GM21447 (cell line): ENCODE measurements at regions not wholly inside any gene's neighbourhood (a gene's known extent, or its start where the extent isn't known, plus 50 kb on each side); places are given as distances from the start of the nearest gene placed in this dataset.

ENCODE experiments used
- ATAC-seq: cut with Tn5 transposase; IDR thresholded peaks from one replicate; pipeline ENCODE4 v1.9.1; 2021; ENCODE audit not compliant: unreplicated experiment

DNA sequence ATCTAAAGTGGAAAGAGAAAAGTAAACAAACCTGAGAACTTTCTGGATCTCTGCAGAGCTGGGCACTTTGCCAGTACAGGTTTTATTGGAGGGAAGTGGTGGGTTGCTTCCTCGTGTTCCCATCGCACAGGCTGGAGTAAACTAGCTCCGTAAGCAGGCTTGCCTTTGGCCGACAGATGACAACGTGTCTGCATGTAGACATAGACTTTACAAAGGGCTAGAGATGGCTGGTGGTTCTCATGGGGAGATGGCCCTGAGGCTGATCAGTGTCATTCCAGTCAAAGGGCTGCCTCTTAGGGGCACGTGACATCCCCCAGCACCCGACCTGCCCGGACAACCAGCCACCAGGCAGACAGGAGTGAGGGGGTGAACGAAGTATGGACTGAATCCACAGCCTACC lies 98.8 kb downstream of the YTHDF1 start:
- no peak for ATAC-seq

DNA sequence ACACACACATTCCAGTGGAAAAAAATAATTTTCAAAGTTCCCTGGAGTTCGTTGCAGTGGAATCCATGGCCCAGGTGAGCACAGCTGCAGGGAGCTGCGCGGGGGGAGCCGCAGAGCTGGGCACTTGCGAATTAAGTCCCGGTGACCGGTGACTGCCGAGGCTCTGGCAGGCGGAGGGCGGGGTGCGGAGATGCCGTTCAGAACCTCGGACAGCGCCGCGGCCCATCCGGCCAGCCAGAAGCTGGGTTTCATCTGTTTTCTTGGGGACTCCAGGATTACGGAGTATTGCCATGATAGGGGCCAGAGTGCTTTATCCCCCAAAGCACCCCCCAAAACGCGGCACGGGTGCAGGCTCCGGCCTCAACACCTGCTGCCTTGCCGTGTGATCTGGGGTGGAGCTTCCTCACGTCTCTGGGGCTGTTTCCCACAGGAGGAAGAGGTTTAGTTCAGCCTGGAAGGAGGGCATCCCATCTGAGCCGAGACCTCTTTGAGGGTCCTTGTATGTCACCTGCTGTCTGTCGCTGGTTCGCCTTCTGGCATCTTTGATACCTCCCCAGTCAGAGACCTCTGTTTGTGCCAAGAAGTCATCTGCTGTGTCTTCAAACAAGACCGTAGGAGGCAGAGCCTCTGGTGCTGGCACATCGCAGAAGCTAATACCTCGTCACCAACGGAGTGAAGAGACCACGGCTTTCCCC lies 99.4 kb downstream of the YTHDF1 start:
- no peak for ATAC-seq

DNA sequence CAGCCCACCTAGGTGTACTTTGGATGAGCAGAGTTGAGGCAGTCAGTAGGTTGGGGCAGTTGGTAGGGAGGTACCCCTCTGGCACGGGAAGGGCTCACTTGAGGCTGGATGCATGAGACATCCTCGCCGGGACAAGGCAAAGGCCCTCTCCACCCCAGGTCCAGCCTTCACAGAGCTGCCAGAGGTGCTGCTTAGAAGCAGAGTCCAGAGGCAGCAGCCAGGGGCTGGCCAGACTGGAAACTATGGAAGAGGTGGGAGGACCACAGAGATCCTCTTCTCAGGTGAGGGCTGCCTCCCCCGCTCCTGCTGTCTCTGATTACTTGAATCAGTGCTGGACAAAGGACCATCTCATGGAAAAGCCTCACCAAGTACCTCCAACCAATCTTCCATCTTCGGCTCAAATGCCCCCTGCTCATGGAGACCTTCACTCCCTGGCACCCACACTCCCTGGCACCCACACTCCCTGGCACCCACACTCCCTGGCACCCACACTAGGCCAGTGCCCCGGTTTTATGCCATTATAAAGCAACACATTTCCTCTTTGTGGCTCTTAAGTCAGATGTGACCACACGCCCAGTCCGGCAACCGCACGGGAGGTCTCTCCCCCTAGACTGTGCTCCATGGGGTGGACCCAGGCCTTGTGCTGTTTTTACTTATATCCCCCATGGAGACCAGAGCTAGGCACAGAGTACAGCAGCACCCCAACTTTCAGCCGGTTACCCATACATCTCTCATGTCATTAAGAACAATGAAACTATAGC lies 100.1 kb downstream of the YTHDF1 start:
- no peak for ATAC-seq

DNA sequence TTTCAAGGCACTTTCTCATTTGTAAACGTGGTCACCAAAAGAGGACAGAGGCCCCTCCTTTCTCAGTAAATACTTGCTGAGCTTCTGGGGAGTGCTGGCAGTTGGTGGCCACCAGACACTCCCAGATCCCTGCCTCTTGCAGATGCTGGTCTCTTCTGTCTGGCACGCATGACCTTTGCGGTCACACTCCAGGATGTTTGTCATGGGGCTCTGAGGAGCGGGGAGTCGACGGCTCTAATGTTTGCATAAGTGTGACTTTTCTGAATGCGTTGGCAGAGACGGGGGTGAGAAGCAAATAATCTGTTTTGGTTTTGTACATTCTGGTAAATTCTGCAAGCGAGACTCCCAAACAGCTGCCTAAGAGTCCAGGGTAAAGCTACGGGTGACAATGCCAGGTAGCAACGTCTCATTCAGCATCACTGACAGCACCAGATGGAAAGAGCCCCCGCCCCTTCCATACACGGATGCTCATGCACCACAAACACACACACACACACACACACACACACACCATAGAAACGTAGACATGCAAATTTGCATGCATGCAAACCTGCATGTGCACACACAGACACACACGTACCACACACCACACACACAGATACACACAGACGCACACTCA lies 101.1 kb downstream of the YTHDF1 start:
- ATAC-seq: no peak

DNA sequence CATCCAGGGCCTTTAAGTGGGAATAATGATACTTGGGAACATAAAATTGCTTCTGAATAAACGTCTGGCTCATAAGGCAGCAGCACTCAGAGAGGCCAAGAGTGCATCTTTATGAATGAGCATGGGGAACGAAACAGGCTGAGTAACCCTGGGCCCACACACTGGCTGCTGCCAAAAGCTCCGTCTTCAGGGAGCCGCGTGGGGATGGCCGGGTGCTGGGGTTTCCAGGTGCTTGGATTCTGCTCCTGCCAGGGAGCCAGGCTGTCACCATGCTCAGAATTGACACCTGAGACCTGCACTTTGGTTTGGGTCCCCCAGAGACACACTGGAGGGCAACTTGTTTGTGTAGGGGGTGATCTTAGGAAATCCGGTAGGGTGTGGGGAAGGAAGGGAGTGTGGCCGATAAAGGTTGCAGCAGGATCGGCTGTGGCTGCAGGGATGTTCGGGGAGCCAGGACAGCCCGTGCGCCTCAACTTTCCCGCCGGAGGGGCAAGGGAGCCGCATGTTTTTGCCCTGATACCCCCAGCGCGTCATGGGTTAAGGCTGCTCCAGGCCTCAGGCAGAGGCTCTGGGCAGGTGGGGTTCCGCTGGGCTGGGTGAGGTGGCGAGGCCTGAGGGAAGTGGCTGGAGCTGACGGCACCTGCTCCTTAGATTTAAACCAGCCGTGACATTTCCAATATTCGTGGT lies 101.8 kb downstream of the YTHDF1 start:
- no peak for ATAC-seq

DNA sequence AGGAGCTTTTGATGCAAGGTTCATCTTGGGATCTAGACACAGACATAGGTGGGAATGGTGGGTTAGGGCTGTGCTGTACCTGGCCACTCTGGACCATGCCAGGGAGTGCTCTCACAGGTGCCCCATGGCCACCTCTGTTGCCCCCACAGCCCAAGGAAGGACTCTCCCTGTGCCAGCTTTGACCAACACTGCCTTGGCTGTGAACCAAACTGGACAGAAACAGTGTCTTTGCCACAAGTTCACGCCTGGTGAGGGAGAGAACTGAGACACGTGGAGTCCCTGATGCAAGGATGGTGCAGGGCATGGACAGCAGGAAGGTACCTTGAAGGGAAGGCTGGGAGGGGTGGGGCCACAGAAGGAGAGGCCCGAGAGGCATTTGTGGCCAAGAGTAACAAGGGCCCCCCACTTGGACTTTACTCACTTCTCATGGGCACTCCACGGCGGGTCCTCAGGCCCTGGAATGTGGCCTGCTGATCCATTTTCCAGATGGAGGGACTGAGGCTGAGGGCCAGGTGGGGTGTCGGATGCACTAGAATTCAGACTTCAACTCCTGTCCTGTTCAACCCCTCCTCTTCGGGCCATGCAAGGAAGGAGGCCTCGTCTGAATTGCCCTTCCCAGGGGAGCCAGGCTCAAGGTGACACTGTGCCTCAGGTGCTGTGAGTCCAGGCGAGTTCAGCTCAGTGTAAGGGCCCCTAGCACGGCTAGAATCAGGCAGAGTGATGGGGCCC lies 103.3 kb downstream of the YTHDF1 start:
- no peak for ATAC-seq

DNA sequence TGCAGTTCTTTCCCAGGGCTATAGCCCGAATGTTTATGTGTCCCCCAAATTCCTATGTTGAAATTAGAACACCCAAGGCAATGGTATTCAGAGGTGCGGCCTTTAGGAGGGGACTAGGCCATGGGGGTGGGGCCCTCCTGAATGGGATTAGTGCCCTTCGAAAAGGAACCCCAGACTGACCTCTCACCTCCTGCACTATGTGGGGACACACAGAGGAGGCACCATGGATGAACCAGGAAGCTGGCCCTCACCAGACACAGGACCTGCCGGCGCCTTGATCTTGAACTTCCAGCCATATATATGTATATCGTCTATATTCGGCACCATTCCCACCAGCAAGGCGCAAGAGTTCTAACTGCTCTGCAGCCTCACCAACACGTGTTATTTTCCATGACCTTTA lies 101.5 kb upstream of the BHLHE23 start:
- ATAC-seq: no peak

DNA sequence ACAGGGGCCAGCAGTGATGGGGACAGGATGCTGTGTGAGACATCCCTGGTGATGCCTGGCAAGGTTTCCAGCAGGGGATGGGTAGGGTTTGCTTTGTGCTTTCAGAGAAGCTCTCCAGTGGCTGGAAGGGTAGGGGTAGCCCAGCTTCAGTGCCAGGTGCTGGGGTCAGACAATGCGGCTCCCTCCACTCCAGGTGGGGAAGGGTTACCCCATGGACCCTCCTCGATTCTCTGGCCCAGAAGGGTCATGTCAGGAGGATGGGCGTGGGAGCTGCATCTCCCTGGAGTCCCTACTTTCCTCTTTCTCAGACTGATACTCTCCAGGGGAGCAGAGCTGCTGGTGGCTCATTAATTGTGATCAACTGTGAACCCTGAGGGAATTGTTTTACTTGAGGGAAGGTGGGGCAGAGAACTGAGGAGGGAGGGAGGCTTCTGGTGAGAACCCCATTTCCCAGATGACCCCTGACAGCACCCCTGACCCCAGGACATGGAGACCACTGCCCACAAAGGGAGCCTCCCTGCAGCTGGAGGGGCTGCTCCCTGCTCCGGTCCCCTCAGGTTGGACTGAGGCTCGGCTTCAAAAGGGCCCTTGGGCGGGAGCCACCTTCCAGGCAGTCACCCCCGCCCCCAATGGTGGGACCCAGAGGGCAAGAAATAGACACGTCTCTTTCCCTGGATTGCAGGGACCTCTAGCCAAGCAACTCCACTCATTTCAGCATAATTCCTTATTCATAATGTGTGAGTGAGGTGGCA lies 100.9 kb upstream of the BHLHE23 start:
- no peak for ATAC-seq

DNA sequence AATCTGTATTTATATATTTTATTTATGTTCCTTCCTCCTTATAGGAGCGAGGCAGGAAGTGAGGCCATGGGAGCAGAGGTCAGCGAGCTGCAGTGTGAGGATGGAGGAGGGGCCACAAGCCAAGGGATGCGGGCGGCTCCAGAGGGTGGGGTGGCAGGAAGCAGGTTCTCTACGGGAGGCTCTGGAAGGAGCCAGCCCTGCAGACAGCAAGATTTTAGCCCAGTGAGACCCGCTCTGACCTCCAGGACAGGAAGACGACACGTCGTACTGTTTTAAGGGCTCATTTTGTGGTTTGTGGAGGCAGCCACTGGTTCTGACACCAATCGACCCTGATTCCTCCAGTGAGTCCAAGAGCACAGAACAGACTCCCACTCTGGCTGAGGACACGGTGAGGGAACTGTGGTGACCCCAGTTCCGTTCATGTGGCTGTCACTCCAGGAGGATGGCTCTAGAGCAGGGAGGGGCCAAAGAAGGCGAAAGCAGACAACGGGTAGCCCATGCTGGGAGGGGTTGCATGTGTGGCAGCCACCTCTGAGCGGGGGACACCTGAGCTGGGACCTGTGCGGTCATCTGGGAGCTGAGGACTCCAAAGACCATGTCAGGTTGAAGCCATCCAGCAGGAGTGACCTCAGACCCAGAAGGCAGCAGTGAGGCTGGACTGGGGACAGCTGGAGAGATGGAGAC lies 100.1 kb upstream of the BHLHE23 start:
- no peak for ATAC-seq

DNA sequence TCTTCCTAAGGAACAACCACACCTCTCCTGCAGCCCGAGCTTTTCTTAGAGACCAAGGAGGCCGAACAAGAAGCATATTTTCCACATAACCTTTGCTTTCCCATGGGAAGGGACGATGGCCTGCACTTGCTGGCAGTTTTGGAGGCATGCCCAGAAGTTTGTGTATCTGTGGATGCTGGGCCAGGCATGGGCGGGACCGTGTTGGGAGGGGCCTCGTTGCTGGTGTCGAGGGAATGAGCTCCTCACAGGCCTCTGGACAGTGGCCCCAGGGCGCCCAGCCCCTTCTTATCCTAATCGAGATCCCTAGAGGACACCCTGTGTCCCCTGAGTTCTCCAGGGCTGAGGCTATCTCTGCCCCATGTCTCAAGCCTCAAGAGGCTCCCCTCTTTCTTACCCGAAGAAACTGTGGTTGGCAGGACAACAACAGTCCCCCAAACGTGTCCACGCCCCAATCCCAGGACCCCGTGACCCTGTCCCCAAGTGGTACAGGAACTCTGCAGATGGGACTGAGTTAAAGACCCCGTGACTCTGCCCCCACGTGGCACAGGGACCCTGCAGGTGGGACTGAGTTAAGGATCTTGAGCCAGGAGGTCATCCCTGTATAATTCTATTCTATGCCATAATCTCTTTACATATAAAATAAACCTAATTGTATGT lies 99.5 kb upstream of the BHLHE23 start:
- no peak for ATAC-seq

DNA sequence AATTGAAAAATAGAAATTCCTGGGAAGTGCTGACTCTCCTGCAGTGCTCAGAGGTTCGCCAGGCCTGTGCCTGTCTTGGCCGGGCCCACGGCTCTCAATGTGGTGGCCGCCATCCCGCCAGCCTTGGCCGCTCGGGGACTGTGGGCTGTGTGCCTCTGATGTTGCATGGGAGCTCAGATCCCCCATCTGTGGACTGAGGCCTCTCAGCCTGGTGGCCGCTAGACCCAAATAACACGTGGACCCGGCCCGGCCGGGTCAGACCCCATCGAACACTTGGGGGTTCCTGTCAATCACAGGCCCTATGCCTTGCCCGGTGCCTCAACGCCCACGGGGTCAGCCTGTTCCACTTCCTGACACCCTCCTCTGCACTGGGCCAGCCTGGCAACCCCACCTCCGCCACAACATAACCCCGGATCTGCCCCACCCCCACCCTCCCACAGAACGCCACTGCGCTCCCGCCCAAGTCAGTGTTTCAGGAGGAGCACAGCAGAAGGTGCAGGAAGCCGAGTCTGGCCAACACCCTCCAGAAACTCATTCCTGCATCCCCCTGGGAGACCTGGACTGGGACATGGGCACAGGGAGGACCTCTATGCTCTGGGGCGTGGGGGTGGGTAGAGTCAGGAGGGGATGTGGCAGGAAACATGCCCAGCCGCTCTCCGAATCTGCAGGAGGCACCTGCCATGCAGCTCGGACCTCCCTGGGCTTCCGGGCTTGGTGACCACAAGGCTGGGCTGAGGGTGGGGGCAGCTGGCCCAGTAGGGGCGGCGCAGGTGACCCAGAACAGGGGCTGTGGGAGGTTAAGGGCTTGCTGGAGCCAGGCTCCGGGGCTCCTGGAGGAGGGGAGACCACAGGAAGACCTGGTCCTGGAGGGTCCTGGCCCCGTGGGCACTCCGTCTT lies 98.7 kb upstream of the BHLHE23 start:
- ATAC-seq: no peak

DNA sequence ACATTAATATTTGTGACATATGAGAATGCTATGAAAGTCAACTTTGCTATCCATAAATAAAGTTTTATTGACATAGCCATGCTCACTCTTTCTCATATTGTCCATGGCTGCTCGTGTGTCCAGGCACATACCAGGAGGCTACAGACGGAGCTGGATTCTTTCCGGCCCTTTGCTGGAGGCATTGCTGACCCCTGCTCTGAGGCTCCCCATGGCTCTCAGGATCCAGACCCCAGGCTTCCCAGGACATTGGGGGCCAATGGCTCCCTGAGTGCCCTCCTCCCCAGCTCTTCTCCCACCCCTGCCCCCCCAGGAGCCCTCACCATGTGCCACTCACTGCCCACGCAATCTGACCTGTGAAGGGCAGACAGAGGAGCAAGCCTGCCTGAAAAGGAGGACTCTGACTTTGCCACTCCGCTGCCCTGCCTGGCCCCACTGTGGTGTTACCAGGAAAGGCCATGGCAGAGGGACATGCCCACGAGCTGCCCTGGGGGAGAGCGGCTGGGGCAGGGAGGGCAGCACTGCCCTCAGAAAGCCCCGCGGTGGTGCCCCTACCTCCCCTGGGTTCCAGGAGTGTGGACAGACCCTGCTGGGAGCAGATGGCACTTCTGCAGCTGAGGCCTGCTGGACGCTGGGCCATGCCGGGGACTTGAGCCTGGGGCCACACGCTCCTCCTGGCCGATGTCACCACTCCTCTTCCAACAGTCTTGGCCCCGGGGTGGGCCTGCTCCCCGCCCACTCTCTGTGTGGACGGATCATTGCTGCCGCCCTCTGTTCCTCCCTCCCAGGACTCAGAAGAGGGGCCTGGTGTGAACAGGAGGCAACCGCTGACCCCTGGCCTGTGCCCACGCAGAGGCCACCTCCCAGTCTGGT lies 97.8 kb upstream of the BHLHE23 start:
- no peak for ATAC-seq

DNA sequence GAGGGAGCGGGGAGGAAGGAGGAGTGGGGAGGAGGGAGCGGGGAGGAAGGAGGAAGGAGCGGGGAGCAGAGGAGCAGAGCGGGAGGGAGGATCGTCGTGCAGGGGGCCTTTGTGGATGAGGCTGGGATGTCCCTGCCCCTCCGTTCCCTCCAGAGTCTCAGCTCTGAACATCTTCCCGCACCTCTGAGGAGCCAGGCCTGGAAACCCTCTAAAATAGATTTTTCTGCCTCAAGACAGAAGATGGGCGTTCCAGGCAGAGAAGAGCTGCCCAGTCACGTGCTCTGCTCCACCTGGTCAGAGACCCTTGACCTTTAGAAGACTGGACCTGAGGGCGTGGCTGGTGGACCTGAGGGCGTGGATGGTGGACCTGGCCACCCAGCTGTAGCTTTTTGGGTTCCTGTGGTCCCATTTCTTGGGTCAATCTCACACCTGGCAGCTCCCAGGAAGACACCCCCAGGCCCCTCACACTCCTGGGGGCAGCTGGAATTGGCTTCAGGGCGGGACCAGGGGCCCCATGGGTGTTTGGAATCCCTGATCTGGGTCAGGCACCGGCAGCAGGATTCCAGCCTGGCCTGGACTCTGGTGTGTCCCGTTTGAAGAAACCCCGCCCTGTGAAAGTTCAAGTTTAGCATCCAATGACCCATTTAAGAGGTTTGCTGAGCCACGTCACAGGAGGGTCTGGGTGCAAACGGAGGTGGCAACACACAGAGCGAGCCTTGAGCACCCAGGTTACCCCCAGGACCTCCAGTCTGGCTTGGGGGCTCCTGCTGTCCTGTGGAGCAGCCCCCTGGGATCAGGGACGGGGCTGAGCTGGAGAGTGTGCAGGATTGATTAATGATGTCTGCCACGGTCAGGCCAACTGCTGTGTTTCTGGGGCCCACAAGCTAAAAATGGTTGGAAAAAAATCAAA lies 96.9 kb upstream of the BHLHE23 start:
- ATAC-seq: no peak

DNA sequence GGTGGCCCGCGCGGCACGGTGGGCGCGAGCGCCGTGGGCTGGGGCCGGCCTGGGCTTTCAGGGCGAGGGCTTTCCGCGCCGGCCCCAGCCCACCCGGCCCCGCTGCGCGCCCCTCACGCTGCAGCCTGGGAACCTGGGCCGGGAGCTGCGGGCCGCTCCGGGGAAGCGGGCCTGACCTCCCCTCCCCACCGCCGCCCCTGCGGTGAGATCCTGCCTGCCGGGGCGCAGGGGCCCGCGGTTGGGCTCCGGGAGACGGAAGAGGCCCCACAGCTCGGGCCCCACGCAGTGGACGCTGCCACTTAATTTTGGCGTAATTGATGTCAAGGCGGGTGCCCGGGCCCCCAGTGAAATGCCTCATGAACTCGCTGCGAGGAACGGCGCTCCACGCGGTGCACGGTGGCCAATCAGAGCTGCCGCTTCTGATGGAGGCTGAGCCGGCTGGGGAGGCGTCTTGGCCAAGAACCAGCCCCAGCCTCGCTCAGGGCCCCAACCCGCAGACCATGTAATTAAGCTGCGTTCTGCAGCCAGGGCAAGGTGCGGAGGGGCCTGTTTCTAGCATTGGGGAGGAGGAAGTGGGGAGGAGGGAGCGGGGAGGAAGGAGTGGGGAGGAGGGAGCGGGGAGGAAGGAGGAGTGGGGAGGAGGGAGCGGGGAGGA lies 96.1 kb upstream of the BHLHE23 start:
- ATAC-seq: no peak

DNA sequence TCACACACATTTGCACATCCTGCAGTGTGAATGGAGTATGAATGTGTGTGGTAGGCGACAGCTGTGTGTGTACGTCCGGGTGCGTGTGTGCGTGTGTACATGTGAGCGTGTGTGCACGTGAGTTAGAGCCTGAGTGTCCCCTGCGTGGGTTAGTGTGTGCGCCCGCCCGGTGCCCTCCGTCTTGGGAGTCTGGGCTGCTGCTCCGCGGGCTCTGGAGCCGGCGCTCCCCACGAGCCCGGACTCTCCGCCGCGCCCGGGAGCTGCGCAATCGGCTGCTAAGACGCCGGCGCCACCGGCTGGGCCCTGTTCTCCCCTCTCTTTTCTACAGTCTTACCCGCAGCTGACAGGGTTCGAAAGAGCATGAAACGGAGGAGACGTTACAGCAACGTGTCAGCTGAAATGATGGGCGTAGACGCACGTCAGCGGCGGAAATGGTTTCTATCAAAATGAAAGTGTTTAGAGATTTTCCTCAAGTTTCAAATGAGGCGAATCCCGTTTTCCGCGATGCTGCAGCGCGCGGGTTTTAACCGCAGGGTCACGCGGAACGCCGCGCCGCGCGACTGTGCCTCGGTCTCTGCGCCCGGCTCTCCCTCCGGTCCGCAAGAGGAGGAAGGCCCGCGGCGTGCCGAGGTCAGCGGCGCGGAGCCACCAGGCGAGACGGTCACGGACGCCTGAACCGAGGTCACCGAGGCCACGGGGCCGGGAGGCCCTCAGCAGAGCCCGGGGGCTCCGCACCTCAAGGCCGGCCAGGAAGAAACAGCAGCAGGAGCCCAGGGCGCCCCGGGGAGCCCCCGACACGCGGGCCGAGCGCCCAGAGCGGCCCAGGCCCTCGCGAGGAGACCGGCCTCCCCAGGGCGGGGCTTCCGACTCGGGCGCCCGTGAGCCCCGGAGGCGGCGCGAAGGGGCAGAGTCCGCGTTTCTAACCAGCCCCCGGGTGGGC lies 95.3 kb upstream of the BHLHE23 start:
- ATAC-seq: peak; percentile 48
